HepG2 (cell line): ENCODE measurements at regions not wholly inside any gene's neighbourhood (a gene's known extent, or its start where the extent isn't known, plus 50 kb on each side); places are given as distances from the start of the nearest gene placed in this dataset.

Source experiments
- HNRNPL ChIP-seq: fragments of 200-400 bp; formaldehyde crosslinking; IDR thresholded peaks from 2 replicates; pipeline ENCODE4 v1.6.1; 2017; ENCODE audit warnings: mild to moderate bottlenecking, low read depth, low read length
- MTERF4 ChIP-seq: sonication (generic); formaldehyde crosslinking; IDR thresholded peaks from 2 replicates; pipeline ENCODE4 v1.8.0; 2023; ENCODE audit warnings: mild to moderate bottlenecking, missing genetic modification reagents
- ZNF337 ChIP-seq: sonication (generic); formaldehyde crosslinking; IDR thresholded peaks from 2 replicates; pipeline ENCODE4 v1.5.1; 2020; ENCODE audit warnings: missing genetic modification reagents, low read depth, mild to moderate bottlenecking, borderline replicate concordance
- ZNF407 ChIP-seq: sonication (generic); formaldehyde crosslinking; IDR thresholded peaks from one replicate; pipeline ENCODE4 v1.5.1; 2020; ENCODE audit warnings: mild to moderate bottlenecking, missing genetic modification reagents; ENCODE audit errors: not compliant biosample characterization
- ZNF503 ChIP-seq: sonication (generic); formaldehyde crosslinking; IDR thresholded peaks from 2 replicates; pipeline ENCODE4 v1.4.0; 2020; ENCODE audit warnings: missing genetic modification reagents
- ZNF580 ChIP-seq: IDR thresholded peaks from 2 replicates; pipeline ENCODE4 v1.6.1; 2016; ENCODE audit warnings: low read depth, borderline replicate concordance
- ZNF597 ChIP-seq: sonication (generic); formaldehyde crosslinking; IDR thresholded peaks from 2 replicates; pipeline ENCODE4 v1.5.0; 2020; ENCODE audit warnings: missing genetic modification reagents

- no peak for TF ChIP-seq ZNF407
- TF ChIP-seq ZNF580 (CRISPR knock-in tag), result no peak
- no peak for TF ChIP-seq HNRNPL
- no peak for TF ChIP-seq MTERF4 (CRISPR knock-in tag)
- no peak for TF ChIP-seq ZNF503 (CRISPR knock-in tag)
- TF ChIP-seq ZNF337 (CRISPR knock-in tag), result no peak
- TF ChIP-seq ZNF597, result no peak
- TF ChIP-seq, all 625 proteins: peak for 0
These were observed 1894.5 kb upstream of the PIK3C3 start (continued) for GRCh38 chr18:40060562-40060961.
